A549 (cell line): ENCODE measurements at regions not wholly inside any gene's neighbourhood (a gene's known extent, or its start where the extent isn't known, plus 50 kb on each side); places are given as distances from the start of the nearest gene placed in this dataset.

Source experiments
- E2F6 ChIP-seq: IDR thresholded peaks from 2 replicates; pipeline ENCODE4 v1.6.1; 2012; ENCODE audit warnings: low read depth, borderline replicate concordance
- EP300 ChIP-seq, 2 experiments: fragments of >200 bp; sonication (Bioruptor Twin); formaldehyde crosslinking; IDR thresholded peaks; 2 replicates in 1 of 2; 3 replicates in 1 of 2; pipeline ENCODE4 v1.6.1; 2016 to 2017
- FOXS1 ChIP-seq: fragments of 250-450 bp; sonication (Bioruptor Pico); IDR thresholded peaks from 2 replicates; pipeline ENCODE4 v1.5.0; 2020; ENCODE audit warnings: mild to moderate bottlenecking, moderate library complexity
- HMGXB4 ChIP-seq: fragments of 250-450 bp; sonication (Bioruptor Pico); IDR thresholded peaks from 2 replicates; pipeline ENCODE4 v1.5.0; 2021; ENCODE audit warnings: mild to moderate bottlenecking, moderate library complexity, borderline replicate concordance
- KDM1A ChIP-seq: fragments of 200-600 bp; sonication (generic); IDR thresholded peaks from 2 replicates; pipeline ENCODE4 v1.6.1; 2016; ENCODE audit warnings: low read depth, mild to moderate bottlenecking
- MAX ChIP-seq: IDR thresholded peaks from 2 replicates; pipeline ENCODE4 v1.6.1; 2012
- POLR2A ChIP-seq: IDR thresholded peaks from 2 replicates; pipeline ENCODE4 v1.6.1; 2012; ENCODE audit warnings: mild to moderate bottlenecking, low read length
- REST ChIP-seq: fragments of 200-600 bp; sonication (generic); IDR thresholded peaks from 2 replicates; pipeline ENCODE4 v1.6.1; 2016; ENCODE audit warnings: antibody characterized with exemption, mild to moderate bottlenecking, moderate library complexity
- RNF2 ChIP-seq: fragments of 200-600 bp; sonication (generic); IDR thresholded peaks from 2 replicates; pipeline ENCODE4 v1.6.1; 2016; ENCODE audit warnings: low read depth, mild to moderate bottlenecking, antibody characterized with exemption, moderate library complexity, borderline replicate concordance
- SMC3 ChIP-seq: fragments of >200 bp; sonication (Bioruptor Twin); formaldehyde crosslinking; IDR thresholded peaks from 3 replicates; pipeline ENCODE4 v1.6.1; 2018; ENCODE audit warnings: inconsistent platforms
- ZFP36 ChIP-seq: fragments of 450-650 bp; IDR thresholded peaks from 2 replicates; pipeline ENCODE4 v1.6.1; 2014; ENCODE audit warnings: borderline replicate concordance; ENCODE audit not compliant: partially characterized antibody
- TF ChIP-seq, protein P1 (sequence below): fragments of 450-650 bp; IDR thresholded peaks from 2 replicates; pipeline ENCODE4 v1.6.1; 2014; ENCODE audit warnings: antibody characterized with exemption
- TF ChIP-seq, protein P2 (sequence below): fragments of >200 bp; sonication (Bioruptor Twin); formaldehyde crosslinking; IDR thresholded peaks from 3 replicates; pipeline ENCODE4 v1.5.1; 2016

- TF ChIP-seq, protein P1, sequence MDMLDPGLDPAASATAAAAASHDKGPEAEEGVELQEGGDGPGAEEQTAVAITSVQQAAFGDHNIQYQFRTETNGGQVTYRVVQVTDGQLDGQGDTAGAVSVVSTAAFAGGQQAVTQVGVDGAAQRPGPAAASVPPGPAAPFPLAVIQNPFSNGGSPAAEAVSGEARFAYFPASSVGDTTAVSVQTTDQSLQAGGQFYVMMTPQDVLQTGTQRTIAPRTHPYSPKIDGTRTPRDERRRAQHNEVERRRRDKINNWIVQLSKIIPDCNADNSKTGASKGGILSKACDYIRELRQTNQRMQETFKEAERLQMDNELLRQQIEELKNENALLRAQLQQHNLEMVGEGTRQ: no peak
- no peak for TF ChIP-seq RNF2
- TF ChIP-seq, protein P2, sequence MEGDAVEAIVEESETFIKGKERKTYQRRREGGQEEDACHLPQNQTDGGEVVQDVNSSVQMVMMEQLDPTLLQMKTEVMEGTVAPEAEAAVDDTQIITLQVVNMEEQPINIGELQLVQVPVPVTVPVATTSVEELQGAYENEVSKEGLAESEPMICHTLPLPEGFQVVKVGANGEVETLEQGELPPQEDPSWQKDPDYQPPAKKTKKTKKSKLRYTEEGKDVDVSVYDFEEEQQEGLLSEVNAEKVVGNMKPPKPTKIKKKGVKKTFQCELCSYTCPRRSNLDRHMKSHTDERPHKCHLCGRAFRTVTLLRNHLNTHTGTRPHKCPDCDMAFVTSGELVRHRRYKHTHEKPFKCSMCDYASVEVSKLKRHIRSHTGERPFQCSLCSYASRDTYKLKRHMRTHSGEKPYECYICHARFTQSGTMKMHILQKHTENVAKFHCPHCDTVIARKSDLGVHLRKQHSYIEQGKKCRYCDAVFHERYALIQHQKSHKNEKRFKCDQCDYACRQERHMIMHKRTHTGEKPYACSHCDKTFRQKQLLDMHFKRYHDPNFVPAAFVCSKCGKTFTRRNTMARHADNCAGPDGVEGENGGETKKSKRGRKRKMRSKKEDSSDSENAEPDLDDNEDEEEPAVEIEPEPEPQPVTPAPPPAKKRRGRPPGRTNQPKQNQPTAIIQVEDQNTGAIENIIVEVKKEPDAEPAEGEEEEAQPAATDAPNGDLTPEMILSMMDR: no peak
- no peak for TF ChIP-seq E2F6
- TF ChIP-seq MAX: no peak
- TF ChIP-seq HMGXB4 (CRISPR knock-in tag): no peak
- no peak for TF ChIP-seq POLR2A
- TF ChIP-seq SMC3: no peak
- TF ChIP-seq REST: no peak
- TF ChIP-seq ZFP36: no peak
- no peak for TF ChIP-seq EP300 (IDR thresholded peaks at IDR 0.05)
- TF ChIP-seq FOXS1 (CRISPR knock-in tag): no peak
- no peak for TF ChIP-seq KDM1A
Observed at GRCh38 chr10:104574838-104575237, 66.3 kb upstream of the SORCS3 start.
